ENCODE measurements at regions not wholly inside any gene's neighbourhood (a gene's known extent, or its start where the extent isn't known, plus 50 kb on each side); places are given as distances from the start of the nearest gene placed in this dataset.

DNA sequence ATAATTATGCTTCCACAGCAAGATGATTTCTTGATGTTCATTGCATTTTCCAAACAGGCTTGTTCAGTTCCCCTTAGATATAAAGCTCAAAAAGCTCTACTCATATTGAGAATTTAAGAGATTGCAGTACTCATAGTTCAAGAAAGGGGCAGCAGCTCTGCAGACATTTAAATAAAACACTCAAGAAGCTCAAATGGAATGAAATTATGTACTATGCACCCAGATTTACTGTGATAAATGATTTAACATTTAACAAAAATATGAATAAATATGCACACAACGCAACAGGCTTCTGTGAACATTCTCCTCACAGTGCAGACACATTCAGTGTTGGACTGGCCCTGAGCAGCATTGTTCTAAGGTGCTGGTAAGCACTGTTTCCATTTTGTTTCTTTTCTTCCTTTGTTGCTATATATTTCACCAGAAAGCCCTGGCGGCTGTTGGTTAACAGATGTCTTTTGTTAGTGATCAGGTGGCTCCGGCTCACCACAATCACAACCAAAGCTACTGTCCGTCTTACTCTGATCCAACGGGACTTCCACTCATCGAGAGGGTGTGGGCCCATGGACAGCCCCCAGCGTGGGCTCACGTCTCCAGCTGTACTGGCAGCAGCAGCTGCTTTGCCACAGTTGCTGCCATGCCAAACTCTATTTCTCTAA is 1440.3 kb downstream of the NCAM2 start:
- DNase-seq = no peak

DNA sequence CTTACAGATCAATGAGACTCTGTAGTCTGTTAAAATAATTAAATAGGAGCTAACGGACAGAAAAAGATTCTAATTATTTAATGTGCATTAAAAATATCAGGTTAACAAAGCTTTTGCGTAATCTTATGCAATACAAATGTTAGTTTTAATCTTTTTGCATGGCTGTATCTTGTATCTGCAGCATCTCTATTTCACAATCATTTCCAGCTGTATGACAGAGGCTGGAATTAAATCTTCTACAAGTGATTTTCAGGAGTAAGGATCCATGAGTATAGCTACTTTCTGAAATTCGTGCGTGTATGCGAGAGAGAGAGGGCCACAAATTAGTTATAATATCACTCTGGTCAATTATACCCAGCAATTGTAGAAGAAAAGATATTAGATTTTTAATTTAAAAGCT is 1446.8 kb downstream of the NCAM2 start:
- DNase-seq = no peak

DNA sequence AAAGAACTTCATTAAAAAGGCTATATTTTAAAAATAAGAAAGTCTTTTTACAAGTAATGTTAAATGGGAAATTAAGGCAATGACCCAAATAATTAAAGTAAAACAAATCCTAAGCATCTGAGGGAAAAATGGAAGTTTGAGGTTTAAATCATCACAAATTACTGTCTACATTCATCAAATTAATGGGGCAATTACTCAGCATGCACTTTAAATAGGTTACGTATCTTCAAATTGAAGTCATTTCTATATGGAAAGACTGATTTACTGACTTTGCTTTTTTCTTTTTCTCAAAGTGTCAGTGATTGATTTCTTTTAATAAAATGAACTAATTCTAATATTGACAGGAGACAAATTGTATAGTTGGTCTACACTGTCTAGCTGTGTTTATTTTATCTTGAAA is 1452.3 kb downstream of the NCAM2 start:
- no peak for DNase-seq

DNA sequence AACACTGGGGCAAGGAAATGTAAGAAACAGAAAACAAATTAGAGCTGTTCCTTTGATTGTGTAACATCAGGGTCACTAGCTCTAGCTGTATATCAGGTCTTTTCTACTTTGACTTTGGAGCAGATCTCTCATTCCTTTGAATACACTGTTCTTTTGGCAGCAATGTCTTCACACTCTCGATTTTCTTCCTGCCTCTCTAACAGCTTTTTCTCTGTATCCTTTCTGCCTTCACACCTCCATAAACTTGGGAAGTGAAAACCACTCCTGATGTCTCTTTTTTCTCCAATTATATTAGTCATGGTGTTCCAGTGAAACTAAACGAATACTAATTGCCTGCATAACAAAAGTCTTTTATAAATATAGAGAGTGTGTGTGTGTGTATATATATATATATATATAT is 1458.0 kb downstream of the NCAM2 start:
- DNase-seq = no peak

DNA sequence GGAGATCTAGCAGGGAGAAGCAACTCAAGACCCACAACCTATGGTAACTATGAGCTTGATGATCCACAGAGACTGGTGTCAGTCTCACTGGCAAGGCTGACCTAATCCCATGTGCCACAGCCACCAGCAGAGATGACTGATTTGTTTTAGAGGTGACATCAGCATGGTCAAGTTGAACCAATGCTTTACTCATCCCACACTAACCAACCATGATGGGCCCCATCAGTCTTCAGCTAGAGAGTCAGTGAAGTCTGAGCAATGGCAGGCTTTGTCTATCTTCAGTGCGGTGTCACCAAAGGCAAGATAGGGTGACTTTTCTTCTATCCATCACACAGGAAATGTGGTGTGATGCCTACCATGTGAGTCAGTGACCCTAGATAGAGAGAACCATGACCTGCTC is 1470.7 kb downstream of the NCAM2 start:
- no peak for DNase-seq

DNA sequence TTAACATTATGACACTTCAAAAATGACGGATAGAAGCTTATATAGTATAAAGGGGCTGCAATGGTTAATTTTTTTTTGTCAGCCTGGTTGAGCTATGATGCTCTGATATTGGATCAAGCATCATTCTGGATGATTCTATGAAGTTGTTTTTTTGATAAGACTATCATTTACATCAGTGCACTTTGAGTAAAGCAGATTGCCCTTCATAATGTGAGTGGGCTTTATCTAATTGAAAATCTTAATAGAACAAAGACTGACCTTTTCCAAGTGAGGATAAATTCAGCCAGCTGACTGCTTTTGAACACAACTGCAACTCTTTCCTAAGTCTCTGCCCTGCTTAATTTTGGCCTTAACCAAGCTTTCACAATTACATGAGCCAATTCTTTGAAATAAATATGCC is 1476.2 kb downstream of the NCAM2 start:
- DNase-seq = no peak

DNA sequence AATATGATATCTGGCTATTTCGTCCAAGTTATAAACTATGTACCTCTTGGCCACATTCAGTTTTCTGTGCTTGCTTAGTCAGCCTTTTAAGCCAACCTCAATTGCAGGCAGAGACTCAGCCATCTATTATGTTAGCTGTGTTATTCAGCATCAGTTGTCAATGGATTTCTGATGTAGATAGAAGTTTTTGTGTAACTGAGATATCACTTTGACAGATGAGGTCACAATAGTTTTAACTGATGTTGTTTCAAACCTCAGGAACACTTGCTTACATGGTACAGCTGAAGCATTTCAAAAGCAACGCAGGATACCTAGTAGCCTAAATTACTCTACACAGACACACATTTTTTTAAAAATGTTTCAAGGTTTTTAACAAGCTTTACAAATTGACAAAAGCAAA is 1478.0 kb downstream of the NCAM2 start:
- DNase-seq = no peak

DNA sequence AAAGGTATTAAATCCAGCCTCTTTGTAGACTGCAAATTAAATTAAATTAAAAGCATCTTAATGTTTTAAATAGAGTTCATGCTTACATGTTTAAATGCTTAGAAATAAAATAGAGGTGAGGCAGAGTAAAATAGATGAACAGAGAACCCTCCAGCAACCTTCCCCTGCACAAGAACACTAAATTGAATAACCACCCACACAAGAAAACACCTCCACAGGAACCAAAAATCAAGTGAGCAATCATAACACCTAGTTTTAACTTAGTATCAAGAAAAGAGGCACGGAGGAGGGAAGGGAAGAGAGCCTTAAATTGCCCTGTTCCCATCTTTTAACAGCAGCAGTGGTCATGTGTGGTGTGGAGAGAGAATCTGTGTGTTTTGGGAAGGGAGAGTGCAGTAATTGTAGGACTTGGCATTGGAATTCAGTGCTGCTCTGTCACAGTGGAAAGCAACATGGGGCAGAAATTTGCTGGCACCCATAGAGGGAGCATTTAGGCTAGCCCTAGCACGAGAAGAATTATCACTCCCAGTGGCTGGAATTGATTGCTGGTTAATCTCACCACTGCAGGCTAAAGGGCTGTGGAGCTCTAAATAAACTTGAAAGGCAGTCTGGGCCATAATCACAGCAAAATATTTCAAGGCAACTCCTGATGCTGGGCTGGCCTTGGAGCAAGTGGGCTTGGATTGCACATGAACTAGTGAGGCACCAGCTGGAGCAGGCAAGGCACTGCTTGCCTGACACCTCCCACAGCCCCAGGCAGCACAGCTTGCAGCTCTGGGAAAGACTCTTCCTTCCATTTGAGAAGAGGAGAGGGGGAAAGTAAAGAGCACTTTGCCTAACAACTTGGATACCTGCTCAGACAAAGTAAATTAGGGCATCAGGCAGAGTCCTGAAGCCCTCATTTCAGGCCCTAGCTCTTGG is 1478.8 kb downstream of the NCAM2 start:
- DNase-seq = no peak

DNA sequence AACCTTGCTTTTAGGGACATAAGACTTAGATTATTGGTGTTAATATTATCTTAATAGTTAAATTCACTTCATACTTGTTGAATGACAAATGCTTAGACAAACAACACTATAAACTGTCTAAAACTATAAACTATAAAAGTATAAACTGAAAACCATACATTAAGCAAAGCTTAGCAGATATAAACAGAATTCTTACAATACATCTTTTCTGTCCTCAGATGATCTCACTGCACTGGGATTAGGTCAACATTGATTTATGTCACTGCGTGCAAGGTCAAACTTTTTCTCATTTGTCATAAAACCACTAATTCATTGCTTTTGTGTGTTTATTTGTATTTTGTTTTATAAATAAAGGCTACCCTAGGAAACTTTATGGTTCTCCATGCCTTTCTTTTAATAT is 1491.8 kb downstream of the NCAM2 start:
- DNase-seq = no peak

DNA sequence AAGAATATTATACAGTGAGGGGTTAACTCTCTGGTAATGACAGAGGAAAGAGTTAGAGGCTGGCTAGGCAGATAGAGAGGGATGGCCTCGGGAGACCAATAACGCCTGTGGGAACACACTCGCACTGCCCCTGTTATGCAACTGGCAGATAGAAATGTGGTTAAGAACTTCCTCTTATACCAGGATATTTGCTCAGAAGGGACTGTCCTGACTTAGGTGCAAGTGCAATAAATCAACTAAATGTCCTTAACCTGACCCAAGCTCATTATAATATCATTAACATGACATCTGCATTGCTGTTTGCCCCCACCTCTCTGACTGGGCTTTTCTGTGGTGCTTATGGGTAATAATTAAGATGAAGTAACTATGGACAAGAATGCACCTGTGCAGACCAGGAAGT is 1518.0 kb downstream of the NCAM2 start:
- no peak for DNase-seq

DNA sequence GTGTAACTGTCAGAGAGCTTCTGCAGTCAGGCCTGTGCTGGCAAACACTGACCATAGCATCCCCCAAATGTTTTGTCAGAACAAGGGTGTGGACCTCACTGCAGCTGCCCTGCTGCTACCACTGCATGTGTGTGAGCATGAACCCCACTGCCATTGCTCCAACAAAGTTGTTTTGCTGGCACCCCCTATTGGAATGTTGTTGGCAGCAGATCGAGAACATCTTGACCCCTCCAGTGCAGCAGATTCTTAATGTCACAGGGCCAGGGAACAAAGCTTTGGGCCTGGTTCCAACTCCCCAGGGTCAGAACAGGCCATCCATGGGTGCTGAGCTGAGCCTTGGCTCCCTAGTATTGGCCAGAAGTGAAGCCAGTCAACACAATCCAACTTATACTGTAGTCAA is 1537.4 kb downstream of the NCAM2 start:
- DNase-seq = no peak

DNA sequence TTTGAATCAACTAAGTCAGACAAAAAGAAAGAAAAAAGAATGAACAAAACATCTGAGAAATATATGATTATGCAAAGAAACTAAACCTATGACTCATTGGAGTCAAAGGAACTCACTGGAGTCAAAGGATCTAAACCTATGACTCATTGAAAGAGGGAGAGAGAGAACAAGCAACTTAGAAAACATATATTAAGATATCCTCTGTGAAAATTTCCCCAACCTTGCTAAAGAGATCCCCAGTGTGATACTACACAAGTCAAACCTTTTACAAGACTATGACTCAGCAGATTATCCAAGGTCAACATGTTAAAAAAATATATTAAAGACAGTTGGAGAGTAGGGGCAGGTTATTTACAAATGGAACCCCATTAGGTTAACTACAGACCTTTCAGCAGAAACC is 1538.3 kb downstream of the NCAM2 start:
- no peak for DNase-seq

DNA sequence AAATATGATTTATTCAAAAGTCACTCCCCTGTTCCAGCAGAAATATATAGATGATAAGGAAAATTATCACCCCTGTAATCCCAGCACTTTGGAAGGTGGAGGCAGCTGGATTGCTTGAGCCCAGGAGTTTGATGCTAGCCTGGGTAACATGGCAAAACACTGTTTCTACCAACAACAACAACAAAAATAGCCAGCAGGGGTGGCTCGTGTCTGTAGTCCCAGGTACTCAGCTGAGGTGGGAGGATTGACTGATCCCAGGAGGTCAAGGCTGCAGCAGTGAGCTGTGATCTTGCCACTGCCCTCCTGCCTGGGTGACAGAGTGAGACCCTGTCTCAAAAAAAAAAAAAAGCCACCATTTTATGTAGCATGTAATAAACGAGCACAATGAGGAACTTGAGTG is 1546.5 kb downstream of the NCAM2 start:
- no peak for DNase-seq

DNA sequence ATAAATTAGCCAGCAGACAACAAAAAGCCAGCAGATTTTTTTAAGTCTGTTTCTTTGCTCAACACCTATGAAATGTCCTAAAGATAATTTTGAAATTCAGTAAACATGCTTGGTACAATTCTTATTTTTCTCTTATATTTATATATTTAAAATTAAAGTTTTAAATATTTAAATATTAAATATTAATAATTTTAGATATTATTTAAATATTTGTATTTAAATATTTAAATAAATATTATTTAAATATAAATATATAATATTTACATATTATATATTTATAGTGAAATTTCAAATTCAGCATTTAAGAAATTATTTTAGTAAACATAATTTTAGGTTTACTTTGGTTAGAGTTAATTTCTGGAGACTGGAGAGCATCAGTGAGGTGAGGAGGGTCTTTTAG is 1554.2 kb downstream of the NCAM2 start:
- no peak for DNase-seq

DNA sequence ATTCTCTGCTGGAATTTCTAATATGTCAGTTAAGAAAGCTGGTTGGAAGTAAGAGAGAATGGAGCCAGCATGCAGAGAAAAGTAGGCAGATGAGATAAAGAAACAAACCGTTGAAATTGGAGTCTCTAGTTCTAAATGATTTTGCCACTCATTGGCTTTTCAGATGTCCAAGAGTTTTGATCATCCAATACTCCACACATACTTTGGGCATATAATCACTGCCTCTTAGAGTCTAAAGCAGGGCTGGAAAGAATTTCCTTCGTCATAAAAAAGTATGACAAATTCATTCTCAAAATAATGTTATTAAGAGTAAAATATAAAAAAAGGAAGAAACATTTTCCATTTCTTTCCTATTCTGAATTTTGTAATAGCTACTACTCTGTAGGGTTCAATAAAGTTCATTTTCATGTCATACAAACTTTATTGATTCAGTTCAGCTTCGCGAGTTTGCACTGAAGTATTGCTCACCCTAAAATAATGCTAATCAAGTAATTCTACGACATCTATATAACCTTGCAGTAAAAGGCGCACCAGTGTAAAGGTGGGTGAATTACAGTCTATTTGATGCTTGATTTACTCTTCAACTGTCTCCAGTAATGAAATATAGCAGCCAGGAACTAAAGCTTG is 1556.6 kb downstream of the NCAM2 start:
- no peak for DNase-seq

DNA sequence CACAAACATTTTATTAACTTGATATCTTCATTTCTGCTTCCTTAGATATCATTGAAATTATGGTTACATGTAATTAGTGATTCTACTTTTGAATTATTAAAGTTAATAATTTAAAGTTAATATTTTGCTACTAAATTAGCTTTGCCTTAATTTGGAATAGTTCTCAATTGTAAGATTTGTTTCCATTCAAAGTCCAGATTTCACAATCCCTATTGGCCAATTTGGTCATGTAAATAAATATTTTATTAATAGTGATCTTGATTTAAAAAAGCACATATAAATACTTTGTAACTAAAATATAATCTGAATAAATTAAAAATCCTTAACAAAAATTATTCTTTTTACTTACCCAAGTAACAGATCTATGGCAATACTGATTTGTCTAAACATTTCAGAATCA is 1558.6 kb downstream of the NCAM2 start:
- no peak for DNase-seq

DNA sequence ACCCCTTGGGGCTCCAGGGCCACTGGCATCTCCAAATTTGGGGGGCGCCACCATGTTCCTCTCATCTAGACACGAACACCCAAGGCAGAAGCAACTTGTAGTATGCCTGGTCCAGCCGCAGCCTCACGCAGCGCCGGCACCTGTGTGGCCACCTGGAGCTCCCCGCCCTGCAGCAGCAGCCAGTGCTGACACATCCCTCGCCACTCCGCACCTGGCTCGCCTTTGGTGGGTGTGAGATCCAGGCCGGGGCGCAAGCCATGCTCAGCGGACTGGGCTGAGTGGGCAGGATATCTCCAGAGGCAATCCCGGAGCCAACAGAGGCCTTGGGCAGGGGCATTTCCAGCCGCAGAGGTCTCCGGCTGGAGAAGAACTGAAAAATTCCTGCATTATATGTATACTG is 1563.7 kb downstream of the NCAM2 start:
- no peak for DNase-seq

DNA sequence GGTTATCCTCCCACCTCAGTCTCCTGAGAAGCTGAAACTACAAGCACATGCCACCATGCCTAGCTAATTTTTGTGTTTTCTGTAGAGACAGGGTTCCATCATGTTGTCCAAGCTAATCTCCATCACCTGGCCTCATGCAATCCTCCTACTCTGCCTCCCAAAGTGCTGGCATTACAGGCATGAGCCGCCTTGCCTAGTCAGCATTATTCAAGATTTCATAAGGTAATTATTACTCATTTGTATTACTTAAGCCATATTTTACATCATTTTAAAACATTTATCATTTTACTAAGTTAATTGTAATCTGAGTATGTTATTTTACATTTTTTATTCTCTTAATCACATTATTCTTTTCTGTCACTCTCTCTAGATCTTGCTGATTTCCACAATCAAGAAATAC is 1575.6 kb downstream of the NCAM2 start:
- DNase-seq = no peak

DNA sequence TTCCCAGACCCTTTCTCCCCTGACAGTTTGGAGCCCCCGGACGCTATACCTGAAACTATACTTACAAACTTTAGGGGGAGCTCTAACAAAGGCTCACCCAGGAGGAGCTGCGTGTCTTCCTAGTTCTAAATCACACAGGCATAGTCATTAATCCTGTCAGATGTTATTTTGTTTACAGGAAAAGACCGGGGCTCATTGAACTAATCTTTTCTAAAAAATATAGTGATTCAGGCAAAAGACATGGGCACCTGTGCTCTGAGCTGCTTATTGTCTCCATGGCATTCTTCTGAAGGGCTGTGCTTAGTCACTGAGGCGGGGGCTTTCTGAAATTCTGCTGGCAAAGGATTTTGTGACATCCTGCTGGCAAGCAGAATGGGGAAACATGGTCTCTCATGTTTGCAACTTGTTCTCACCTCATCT is 1577.0 kb downstream of the NCAM2 start:
- DNase-seq = no peak

DNA sequence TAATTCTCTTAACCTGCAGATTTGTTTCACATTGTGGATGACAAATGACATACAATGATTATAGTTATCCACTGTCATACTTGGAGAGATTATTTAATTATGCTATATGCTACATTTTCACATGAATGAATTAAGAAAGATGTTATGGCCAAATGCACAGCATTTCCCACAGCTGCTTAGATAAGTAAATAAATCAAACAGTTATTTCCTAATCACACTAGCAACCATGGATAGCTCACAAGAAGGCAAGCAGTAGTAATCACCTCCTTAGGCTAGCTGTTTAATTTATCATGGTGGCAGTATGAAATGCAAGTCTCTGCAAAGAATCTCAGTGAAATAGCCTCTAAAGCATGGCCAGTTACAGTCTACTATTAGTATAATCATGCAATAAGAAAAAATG is 1581.5 kb downstream of the NCAM2 start:
- no peak for DNase-seq

DNA sequence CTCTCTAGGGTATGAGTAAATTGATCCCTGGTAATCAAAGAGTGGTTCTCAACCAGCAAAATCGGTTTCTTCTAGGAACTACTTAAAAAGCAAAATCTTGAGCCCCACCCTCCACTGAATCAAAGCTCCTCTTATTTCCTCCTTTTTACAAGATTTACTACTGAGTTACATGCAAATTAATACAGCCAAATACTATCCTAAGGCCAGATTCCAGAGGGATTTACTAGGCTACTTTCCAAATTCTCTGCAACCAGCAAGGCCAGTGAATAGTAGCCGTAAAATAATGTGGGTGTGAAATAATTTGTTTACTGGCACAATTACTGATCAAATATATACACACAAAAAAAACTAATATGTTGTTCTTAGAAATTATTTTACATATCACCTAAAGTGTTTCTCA is 1583.8 kb downstream of the NCAM2 start:
- no peak for DNase-seq

DNA sequence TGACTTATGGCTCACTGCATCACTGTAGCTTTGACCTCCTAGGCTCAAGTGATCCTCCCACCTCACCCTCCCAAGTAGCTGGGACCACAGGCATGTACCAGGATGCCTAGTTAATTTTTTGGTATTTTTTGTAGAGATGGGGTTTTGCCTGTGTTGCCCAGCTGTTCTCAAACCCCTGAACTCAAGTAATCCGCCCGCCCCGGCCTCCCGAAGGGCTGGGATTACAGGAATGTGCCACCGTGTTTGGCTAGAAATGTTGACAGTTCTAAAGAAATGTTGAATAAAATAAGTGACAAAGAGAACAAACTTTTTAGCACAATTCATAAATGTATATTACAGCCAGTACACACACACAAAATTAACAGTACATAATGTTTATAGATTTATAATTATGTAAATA is 1586.1 kb downstream of the NCAM2 start:
- no peak for DNase-seq

DNA sequence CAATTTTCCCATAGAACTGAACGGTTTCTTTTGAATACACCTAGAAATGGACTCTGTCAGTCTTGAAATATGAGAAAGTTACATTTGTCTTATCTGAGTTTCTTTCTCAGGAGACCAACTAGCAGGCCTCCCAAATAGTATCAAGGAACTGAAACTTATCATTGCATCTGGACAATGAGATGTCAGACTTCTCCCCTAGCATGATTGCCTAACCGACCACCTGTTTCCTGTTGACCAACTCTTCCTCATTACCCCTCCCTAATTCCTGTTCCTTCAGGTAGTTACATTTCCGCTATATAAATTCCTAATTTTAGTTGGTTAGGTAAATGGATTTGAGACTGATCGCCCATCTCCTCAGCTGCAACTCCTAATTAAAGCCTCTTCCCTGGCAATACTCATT is 1587.3 kb downstream of the NCAM2 start:
- no peak for DNase-seq

DNA sequence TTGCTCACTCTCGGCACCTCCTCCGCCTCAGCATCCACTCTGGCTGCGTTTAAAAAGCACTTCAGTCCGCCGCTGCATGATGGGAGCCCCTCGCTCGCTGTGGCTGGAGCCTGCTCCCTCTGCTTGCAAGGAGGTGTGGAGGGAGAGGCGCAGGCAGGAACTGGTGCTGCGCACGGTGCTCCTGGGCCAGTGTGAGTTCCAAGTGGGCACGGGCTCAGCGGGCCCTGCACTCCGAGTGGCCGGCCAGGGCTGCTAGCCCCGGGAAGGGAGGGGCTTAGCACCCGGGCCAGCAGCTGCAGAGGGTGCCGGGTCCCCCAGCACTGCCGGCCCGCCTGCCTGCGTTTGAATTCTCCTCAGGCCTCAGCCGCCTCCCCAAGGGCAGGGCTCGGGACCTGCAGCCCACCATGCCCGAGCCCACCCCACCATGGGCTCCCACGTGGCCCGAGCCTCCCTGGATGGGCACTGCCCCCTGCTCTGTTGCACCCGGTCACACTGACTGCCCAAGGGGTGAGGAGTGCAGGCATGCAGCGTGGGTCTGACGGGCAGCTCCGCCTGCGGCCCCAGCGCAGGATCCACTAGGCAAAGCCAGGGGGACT is 1599.5 kb downstream of the NCAM2 start:
- DNase-seq = no peak
